Activated naive CD8-positive, alpha-beta T cell treated with anti-CD3 and anti-CD28 coated beads, Interleukin-2, amount 50 U/mL, for 24 hours (primary cell): ENCODE measurements at regions not wholly inside any gene's neighbourhood (a gene's known extent, or its start where the extent isn't known, plus 50 kb on each side); places are given as distances from the start of the nearest gene placed in this dataset.

ENCODE experiments used
- ATAC-seq: fragments of 150-1000 bp; cut with Tn5 transposase; one replicate; pipeline ENCODE4 v1.10.0; 2021
- DNase-seq: peaks from one replicate; pipeline ENCODE4 v3.0.0; 2021
- H3K27ac Mint-ChIP-seq: one replicate; pipeline ENCODE4 v1.8.0; 2021; ENCODE audit warnings: mild to moderate bottlenecking, mixed read lengths
- H3K27me3 Mint-ChIP-seq: one replicate; pipeline ENCODE4 v1.8.0; 2021; ENCODE audit warnings: mixed read lengths
- H3K36me3 Mint-ChIP-seq: one replicate; pipeline ENCODE4 v1.8.0; 2021; ENCODE audit warnings: low read depth, mixed read lengths
- H3K4me1 Mint-ChIP-seq: one replicate; pipeline ENCODE4 v1.8.0; 2021; ENCODE audit warnings: mixed read lengths
- H3K4me3 Mint-ChIP-seq: one replicate; pipeline ENCODE4 v1.8.0; 2021; ENCODE audit warnings: mild to moderate bottlenecking, moderate library complexity, mixed read lengths
- H3K9me3 Mint-ChIP-seq: one replicate; pipeline ENCODE4 v1.8.0; 2021; ENCODE audit warnings: mixed read lengths

- Mint-ChIP-seq H3K27ac (no peak overlapping the region), H3K36me3 (no peaks in the 10 kb centered on the region), H3K27me3 (no peaks in the 10 kb centered on the region), H3K4me3 (no peak overlapping the region), H3K4me1 (no peaks in the 10 kb centered on the region), H3K9me3 (no peaks in the 10 kb centered on the region)
- ATAC-seq, result no peak
- DNase-seq, result no peak
Measured at GRCh38 chr16:66228792-66229191, 137.7 kb upstream of the CDH5 start.

- no peaks in the 10 kb centered on the region for H3K9me3 Mint-ChIP-seq
- no peak overlapping the region for H3K4me3 Mint-ChIP-seq
Measured at GRCh38 chr16:66227766-66228530, 138.5 kb upstream of the CDH5 start.

DNA sequence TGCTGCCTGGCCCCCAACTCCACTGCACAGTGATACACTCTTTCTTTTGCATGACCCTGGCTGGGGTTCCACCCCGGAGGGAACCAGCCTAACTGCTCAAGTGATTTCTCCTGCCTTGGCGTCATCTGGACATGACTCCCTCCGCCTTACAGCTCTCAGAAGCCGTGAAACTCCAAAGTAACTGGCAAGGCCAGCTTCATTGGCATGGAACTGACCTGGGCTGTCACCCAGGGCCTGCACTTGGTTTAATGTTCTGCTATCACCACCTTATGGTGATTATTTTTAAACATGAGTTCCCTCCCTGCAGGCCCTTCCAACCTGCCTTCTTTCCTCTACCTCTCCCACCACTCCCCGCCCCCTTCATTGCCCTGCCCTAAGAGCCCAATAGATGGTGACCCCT lies 139.7 kb upstream of the CDH5 start:
- Mint-ChIP-seq H3K27me3 (no peaks in the 10 kb centered on the region), H3K36me3 (no peaks in the 10 kb centered on the region), H3K27ac (no peak overlapping the region), H3K4me1 (no peaks in the 10 kb centered on the region), H3K9me3 (no peaks in the 10 kb centered on the region), H3K4me3 (no peak overlapping the region)
- no peak for ATAC-seq
- DNase-seq, result no peak

More at GRCh38 chr16:66227766-66228530, 138.5 kb upstream of the CDH5 start:
- ATAC-seq (no peak), DNase-seq (no peak)
- no peaks in the 10 kb centered on the region for H3K27me3 Mint-ChIP-seq
- H3K4me1 Mint-ChIP-seq, result no peaks in the 10 kb centered on the region
- no peaks in the 10 kb centered on the region for H3K36me3 Mint-ChIP-seq
- H3K27ac Mint-ChIP-seq, result no peak overlapping the region

GRCh38 chr16:66225696-66226095 lies 140.8 kb upstream of the CDH5 start:
- ATAC-seq (no peak), DNase-seq (no peak)
- Mint-ChIP-seq H3K4me1 (no peaks in the 10 kb centered on the region), H3K27me3 (no peaks in the 10 kb centered on the region), H3K4me3 (no peak overlapping the region), H3K27ac (no peak overlapping the region), H3K36me3 (no peaks in the 10 kb centered on the region), H3K9me3 (no peaks in the 10 kb centered on the region)

DNA sequence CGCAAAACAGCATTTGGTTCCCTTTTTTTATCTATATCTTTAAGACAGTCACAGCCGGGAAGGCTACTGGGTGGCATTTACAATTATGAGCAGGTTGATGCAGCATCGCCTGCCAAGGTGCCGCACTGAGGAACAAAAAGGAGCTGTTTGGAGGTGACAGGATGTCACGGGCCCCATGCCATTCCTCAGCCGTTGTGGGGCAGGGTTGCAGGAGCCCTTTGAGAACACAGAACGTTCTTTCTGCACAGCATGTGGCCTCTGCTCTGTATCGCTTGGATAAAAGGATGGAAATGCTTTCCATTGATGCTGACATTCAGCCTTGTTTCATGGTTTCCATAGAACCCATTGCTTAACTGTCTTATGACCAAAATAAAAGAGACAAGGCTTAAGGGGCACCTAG lies 141.9 kb upstream of the CDH5 start:
- no peak overlapping the region for H3K4me3 Mint-ChIP-seq

DNA sequence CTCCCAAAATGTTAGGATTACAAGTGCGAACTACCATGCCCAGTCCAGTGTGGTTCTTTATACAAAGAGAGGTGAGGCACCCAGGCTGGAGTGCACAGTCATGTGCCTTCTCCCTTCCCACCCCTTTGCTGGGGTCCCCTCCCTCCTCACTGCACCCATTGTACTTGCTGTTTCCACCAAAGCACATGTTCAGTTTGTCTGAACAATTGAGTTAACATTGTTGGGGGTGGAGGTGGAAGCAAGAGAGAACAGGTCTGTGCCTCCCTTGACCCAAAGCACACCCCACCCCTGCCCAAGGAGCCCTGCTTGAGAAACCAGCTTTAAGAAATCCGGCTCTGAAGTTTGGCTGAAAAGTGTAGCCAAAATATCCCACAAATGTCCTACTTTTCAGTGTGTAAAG lies 142.3 kb upstream of the CDH5 start:
- Mint-ChIP-seq H3K9me3 (no peaks in the 10 kb centered on the region), H3K27ac (no peak overlapping the region), H3K4me1 (no peaks in the 10 kb centered on the region), H3K4me3 (no peak overlapping the region), H3K36me3 (no peaks in the 10 kb centered on the region), H3K27me3 (no peaks in the 10 kb centered on the region)
- DNase-seq, result no peak
- no peak for ATAC-seq

More for the DNA sequence above, 141.9 kb upstream of the CDH5 start:
- no peak overlapping the region for H3K27ac Mint-ChIP-seq
- H3K4me1 Mint-ChIP-seq, result no peaks in the 10 kb centered on the region
- no peaks in the 10 kb centered on the region for H3K9me3 Mint-ChIP-seq
- no peaks in the 10 kb centered on the region for H3K36me3 Mint-ChIP-seq
- ATAC-seq (no peak), DNase-seq (no peak)
- no peaks in the 10 kb centered on the region for H3K27me3 Mint-ChIP-seq

GRCh38 chr16:66223176-66223780 lies 143.2 kb upstream of the CDH5 start:
- H3K27ac Mint-ChIP-seq, result no peak overlapping the region
- DNase-seq (no peak), ATAC-seq (no peak)
- H3K4me3 Mint-ChIP-seq, result no peak overlapping the region
- H3K27me3 Mint-ChIP-seq, result peaks cover 3% of the 10 kb centered on the region
- no peaks in the 10 kb centered on the region for H3K9me3 Mint-ChIP-seq
- no peaks in the 10 kb centered on the region for H3K36me3 Mint-ChIP-seq
- no peaks in the 10 kb centered on the region for H3K4me1 Mint-ChIP-seq

DNA sequence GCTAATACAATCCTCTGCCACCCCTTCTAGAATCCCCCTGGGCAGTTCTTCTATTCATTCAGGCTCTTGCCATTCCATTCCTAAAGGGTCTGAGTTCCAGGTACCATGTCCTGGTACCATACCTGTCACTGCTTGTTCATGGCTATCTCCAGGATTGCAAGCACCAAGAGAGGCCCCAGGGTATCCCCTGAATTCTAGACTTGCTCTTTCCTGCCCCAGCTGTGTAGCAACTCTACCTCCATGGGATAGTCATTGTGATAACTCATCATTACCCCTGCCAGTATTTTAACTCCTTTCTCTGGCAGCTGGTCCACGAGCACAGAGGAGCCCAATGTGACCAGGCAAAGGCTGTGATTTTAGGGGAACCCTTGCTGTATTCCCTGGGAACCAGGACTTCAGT lies 143.7 kb upstream of the CDH5 start:
- H3K27ac Mint-ChIP-seq, result no peak overlapping the region

DNA sequence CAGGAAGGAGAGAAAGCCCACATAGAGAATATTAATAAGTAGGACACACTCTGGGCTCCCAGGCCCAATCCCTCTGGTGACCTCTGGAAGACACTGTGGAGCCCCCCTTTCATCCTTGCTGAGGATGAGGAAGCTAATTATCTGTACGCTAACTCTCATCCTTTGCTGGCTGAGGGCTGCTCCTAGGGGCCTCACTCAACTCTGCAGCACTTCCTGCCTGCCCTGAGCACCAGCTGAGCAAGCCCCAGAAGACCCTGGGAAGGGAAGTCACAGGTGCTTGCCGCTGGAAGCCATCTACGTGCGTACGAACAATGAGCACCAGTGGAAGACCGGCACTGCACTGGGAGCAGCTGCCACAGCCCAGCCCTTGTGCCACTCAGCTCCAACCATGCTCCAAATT lies 145.8 kb upstream of the CDH5 start:
- peaks cover 10% of the 10 kb centered on the region for H3K27me3 Mint-ChIP-seq
- no peak for ATAC-seq
- no peak for DNase-seq
- H3K4me1 Mint-ChIP-seq, result no peaks in the 10 kb centered on the region
- H3K9me3 Mint-ChIP-seq, result no peaks in the 10 kb centered on the region
- H3K36me3 Mint-ChIP-seq, result no peaks in the 10 kb centered on the region
- no peak overlapping the region for H3K27ac Mint-ChIP-seq
- H3K4me3 Mint-ChIP-seq, result no peak overlapping the region

More for the DNA sequence above, 143.7 kb upstream of the CDH5 start:
- DNase-seq (no peak), ATAC-seq (no peak)
- no peaks in the 10 kb centered on the region for H3K9me3 Mint-ChIP-seq
- no peaks in the 10 kb centered on the region for H3K4me1 Mint-ChIP-seq
- no peak overlapping the region for H3K4me3 Mint-ChIP-seq
- peaks cover 3% of the 10 kb centered on the region for H3K27me3 Mint-ChIP-seq
- H3K36me3 Mint-ChIP-seq, result no peaks in the 10 kb centered on the region

- DNase-seq (no peak), ATAC-seq (no peak)
- H3K27ac Mint-ChIP-seq, result no peak overlapping the region
- H3K4me1 Mint-ChIP-seq, result no peaks in the 10 kb centered on the region
- H3K27me3 Mint-ChIP-seq, result peaks cover 10% of the 10 kb centered on the region
- no peaks in the 10 kb centered on the region for H3K9me3 Mint-ChIP-seq
- H3K36me3 Mint-ChIP-seq, result no peaks in the 10 kb centered on the region
- H3K4me3 Mint-ChIP-seq, result no peak overlapping the region
Measured at GRCh38 chr16:66219491-66219890, 147.0 kb upstream of the CDH5 start.

GRCh38 chr16:66212428-66212827 lies 154.1 kb upstream of the CDH5 start:
- no peaks in the 10 kb centered on the region for H3K9me3 Mint-ChIP-seq
- H3K36me3 Mint-ChIP-seq, result no peaks in the 10 kb centered on the region
- H3K4me3 Mint-ChIP-seq, result no peak overlapping the region
- H3K27me3 Mint-ChIP-seq, result peaks cover 5% of the 10 kb centered on the region
- ATAC-seq (no peak), DNase-seq (no peak)
- no peak overlapping the region for H3K27ac Mint-ChIP-seq
- H3K4me1 Mint-ChIP-seq, result no peaks in the 10 kb centered on the region

- no peaks in the 10 kb centered on the region for H3K36me3 Mint-ChIP-seq
- DNase-seq (no peak), ATAC-seq (no peak)
- H3K9me3 Mint-ChIP-seq, result no peaks in the 10 kb centered on the region
- H3K27ac Mint-ChIP-seq, result no peak overlapping the region
- peaks cover 2% of the 10 kb centered on the region for H3K27me3 Mint-ChIP-seq
- no peaks in the 10 kb centered on the region for H3K4me1 Mint-ChIP-seq
- no peak overlapping the region for H3K4me3 Mint-ChIP-seq
Measured at GRCh38 chr16:66211651-66212050, 154.8 kb upstream of the CDH5 start.

GRCh38 chr16:66207883-66208265 lies 158.6 kb upstream of the CDH5 start:
- ATAC-seq, result no peak
- DNase-seq, result no peak

DNA sequence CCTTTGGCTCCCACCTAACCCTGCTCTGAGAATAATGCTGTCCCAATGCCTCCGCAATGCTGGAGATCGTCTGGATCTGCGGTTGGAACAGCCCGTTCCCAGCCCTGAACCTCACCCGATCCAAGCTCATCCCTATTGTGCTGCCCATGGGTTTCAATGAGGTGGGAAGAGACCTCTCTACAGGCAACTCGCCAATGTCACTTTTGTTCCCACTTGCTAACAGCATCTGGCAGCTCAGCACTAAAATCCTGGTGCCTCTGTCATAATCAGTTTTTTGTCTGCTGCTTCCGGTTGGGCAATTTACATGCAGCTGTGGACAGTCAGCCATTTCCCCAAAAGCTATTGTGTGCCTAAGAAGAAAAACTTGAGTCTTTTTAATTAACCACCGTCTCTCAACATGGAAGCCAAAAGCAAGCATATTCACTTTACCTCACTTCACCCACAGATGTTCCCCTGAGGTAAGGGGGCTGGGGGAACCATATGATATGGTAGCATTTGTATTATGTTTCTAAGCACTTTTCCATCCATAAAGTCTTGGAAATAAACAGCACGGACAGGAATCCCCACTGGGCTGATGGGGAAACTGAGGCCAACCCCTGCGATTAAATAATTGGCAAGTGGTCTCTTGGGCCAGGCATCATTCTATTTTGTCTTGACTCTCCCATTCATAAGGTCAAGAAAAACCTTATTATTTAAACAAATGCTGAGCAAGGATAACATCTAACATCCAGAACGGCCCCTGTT lies 159.2 kb upstream of the CDH5 start:
- Mint-ChIP-seq H3K4me3 (no peak overlapping the region), H3K4me1 (no peaks in the 10 kb centered on the region), H3K27ac (no peak overlapping the region), H3K36me3 (no peaks in the 10 kb centered on the region), H3K27me3 (peaks cover 2% of the 10 kb centered on the region), H3K9me3 (no peaks in the 10 kb centered on the region)
- ATAC-seq, result no peak
- DNase-seq, result no peak

More at GRCh38 chr16:66207883-66208265, 158.6 kb upstream of the CDH5 start:
- Mint-ChIP-seq H3K4me3 (no peak overlapping the region), H3K27me3 (peaks cover 2% of the 10 kb centered on the region), H3K9me3 (no peaks in the 10 kb centered on the region), H3K4me1 (no peaks in the 10 kb centered on the region), H3K36me3 (no peaks in the 10 kb centered on the region), H3K27ac (no peak overlapping the region)

DNA sequence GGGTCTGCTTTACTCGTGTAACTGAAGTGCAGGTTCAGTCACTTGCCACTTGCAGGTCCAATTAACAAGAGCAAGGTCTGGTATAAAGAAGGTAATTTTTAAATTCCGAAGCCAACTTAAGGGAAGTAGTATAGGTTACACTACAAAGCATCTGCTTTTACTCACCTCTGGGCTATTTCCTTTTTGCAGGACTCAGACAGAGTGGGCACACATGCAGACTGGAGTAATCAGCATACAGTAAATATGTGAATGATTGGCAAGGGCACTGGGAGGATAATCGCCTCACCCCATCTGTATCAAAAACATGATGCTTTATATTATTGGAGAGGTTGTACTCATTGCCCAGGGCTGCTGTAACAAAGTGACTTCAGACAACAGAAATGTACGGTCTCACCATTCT lies 160.1 kb upstream of the CDH5 start:
- Mint-ChIP-seq H3K4me3 (no peak overlapping the region), H3K9me3 (no peaks in the 10 kb centered on the region), H3K36me3 (no peaks in the 10 kb centered on the region), H3K27ac (no peak overlapping the region), H3K27me3 (peaks cover 2% of the 10 kb centered on the region), H3K4me1 (no peaks in the 10 kb centered on the region)
- DNase-seq (no peak), ATAC-seq (no peak)
